ENCODE measurements at regions not wholly inside any gene's neighbourhood (a gene's known extent, or its start where the extent isn't known, plus 50 kb on each side); places are given as distances from the start of the nearest gene placed in this dataset.

DNA sequence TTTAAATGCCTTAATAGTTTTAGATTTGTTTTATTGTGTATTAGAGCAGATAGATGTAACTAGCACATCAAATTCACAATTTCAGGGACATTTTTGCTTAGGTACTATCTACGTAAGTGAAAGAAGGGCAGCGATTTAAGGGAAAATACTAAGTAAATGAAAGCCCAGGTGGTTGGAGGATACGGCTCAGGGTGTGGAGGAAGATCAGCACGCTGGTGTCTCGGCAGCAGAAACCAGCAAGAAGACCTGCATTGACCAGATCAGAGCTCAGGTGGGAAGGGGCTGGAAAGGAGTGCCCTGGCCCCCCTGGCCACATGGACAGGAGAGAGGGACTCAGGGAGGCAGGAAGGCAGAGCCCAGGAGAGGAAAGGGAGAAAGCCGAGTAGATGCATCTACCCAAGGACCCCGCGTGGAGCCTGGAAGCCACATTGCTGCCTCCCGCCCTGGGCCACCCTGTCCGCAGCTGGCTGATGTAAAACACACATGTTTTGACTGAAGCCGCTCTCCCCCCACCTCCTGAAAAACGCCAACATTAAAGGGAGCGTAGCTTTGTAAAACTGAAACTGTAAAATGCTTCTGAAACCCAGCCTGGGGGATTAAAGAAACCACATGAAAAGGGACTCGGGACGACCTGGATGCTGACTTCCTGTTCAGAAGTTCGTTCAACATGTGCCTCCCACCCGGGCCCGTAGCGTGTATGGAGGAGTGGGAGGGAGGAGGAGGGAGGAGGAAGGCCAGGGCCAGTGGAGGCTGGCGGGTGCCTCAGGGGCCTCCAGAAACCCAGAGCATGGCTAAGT is 72.6 kb upstream of the TARDBP start:
- TF ChIP-seq, protein P1, sequence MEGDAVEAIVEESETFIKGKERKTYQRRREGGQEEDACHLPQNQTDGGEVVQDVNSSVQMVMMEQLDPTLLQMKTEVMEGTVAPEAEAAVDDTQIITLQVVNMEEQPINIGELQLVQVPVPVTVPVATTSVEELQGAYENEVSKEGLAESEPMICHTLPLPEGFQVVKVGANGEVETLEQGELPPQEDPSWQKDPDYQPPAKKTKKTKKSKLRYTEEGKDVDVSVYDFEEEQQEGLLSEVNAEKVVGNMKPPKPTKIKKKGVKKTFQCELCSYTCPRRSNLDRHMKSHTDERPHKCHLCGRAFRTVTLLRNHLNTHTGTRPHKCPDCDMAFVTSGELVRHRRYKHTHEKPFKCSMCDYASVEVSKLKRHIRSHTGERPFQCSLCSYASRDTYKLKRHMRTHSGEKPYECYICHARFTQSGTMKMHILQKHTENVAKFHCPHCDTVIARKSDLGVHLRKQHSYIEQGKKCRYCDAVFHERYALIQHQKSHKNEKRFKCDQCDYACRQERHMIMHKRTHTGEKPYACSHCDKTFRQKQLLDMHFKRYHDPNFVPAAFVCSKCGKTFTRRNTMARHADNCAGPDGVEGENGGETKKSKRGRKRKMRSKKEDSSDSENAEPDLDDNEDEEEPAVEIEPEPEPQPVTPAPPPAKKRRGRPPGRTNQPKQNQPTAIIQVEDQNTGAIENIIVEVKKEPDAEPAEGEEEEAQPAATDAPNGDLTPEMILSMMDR (IDR thresholded peaks at IDR 0.05): no peak
- no peak for TF ChIP-seq POLR2A (IDR thresholded peaks at IDR 0.05)

All from body of pancreas (tissue), 4 donors.